WTC11 (cell line): ENCODE measurements at regions not wholly inside any gene's neighbourhood (a gene's known extent, or its start where the extent isn't known, plus 50 kb on each side); places are given as distances from the start of the nearest gene placed in this dataset.

Experiments
- ATAC-seq: fragments of 200-7000 bp; cut with Tn5 transposase; 2 replicates; pipeline ENCODE4 v1.10.0; 2021; ENCODE audit warnings: mild to moderate bottlenecking, moderate library complexity
- CTCF ChIA-PET: fragments of 300-600 bp; sonication (Branson Sonifier 250); formaldehyde crosslinking; loops from one replicate; lab custom pipeline; 2021; ENCODE audit warnings: antibody characterized with exemption; lab: Charles Lee
- POLR2A ChIA-PET: fragments of 350-600 bp; sonication (Branson Sonifier 250); formaldehyde crosslinking; loops from one replicate; lab custom pipeline; 2021; ENCODE audit warnings: antibody characterized with exemption; lab: Charles Lee
- DNase-seq: peaks from one replicate; pipeline ENCODE4 v3.0.0; 2021; ENCODE audit warnings: low spot score
- H3K27ac Mint-ChIP-seq: 2 replicates; pipeline ENCODE4 v1.8.0; 2021; ENCODE audit warnings: mixed read lengths
- H3K27me3 Mint-ChIP-seq: 2 replicates; pipeline ENCODE4 v1.8.0; 2021; ENCODE audit warnings: low read depth, mild to moderate bottlenecking, moderate library complexity, mixed read lengths
- H3K36me3 Mint-ChIP-seq: 2 replicates; pipeline ENCODE4 v1.8.0; 2021; ENCODE audit warnings: mixed read lengths
- H3K4me1 Mint-ChIP-seq: 2 replicates; pipeline ENCODE4 v1.8.0; 2022; ENCODE audit warnings: mixed read lengths
- H3K4me3 Mint-ChIP-seq: 2 replicates; pipeline ENCODE4 v1.8.0; 2021; ENCODE audit warnings: mild to moderate bottlenecking, moderate library complexity, mixed read lengths
- H3K9me3 Mint-ChIP-seq: 2 replicates; pipeline ENCODE4 v1.8.0; 2021; ENCODE audit warnings: mixed read lengths
- FOXJ3 ChIP-seq: sonication (generic); formaldehyde crosslinking; IDR thresholded peaks from 2 replicates; pipeline ENCODE4 v1.9.0; 2021; ENCODE audit warnings: missing genetic modification reagents, mild to moderate bottlenecking, borderline replicate concordance
- FOXK1 ChIP-seq: sonication (generic); formaldehyde crosslinking; IDR thresholded peaks from 2 replicates; pipeline ENCODE4 v1.8.0; 2022; ENCODE audit warnings: mild to moderate bottlenecking, moderate library complexity, missing genetic modification reagents
- GABPB1 ChIP-seq: sonication (generic); formaldehyde crosslinking; IDR thresholded peaks from 2 replicates; pipeline ENCODE4 v1.8.1; 2023; ENCODE audit warnings: mild to moderate bottlenecking, missing genetic modification reagents
- JAZF1 ChIP-seq: fragments of 250-450 bp; sonication (Bioruptor Pico); IDR thresholded peaks from 2 replicates; pipeline ENCODE4 v1.9.0; 2021; ENCODE audit warnings: moderate library complexity, mild to moderate bottlenecking, inconsistent platforms
- NR3C1 ChIP-seq: sonication (generic); formaldehyde crosslinking; conservative IDR thresholded peaks from 2 replicates; pipeline ENCODE4 v1.8.1; 2023; ENCODE audit warnings: low read depth, mild to moderate bottlenecking, missing genetic modification reagents
- RORB ChIP-seq: fragments of 250-450 bp; sonication (Bioruptor Pico); IDR thresholded peaks from 2 replicates; pipeline ENCODE4 v1.9.0; 2021; ENCODE audit warnings: mild to moderate bottlenecking
- TEAD4 ChIP-seq: sonication (generic); formaldehyde crosslinking; IDR thresholded peaks from 2 replicates; pipeline ENCODE4 v1.8.0; 2022; ENCODE audit warnings: mild to moderate bottlenecking, missing genetic modification reagents
- ZBTB21 ChIP-seq: sonication (generic); formaldehyde crosslinking; IDR thresholded peaks from 2 replicates; pipeline ENCODE4 v1.8.1; 2023; ENCODE audit warnings: mild to moderate bottlenecking, missing genetic modification reagents, borderline replicate concordance
- ZNF219 ChIP-seq: sonication (generic); formaldehyde crosslinking; IDR thresholded peaks from 2 replicates; pipeline ENCODE4 v1.8.0; 2023; ENCODE audit warnings: missing genetic modification reagents, mild to moderate bottlenecking, borderline replicate concordance
- ZNF416 ChIP-seq: fragments of 250-450 bp; sonication (Bioruptor Pico); IDR thresholded peaks from 2 replicates; pipeline ENCODE4 v1.9.0; 2021; ENCODE audit warnings: mild to moderate bottlenecking, inconsistent platforms
- TF ChIP-seq, protein P1 (sequence below): sonication (generic); formaldehyde crosslinking; IDR thresholded peaks from 2 replicates; pipeline ENCODE4 v1.8.0; 2022; ENCODE audit warnings: mild to moderate bottlenecking, missing genetic modification reagents
- TF ChIP-seq, protein P2 (sequence below): sonication (generic); formaldehyde crosslinking; IDR thresholded peaks from 2 replicates; pipeline ENCODE4 v1.8.1; 2023; ENCODE audit warnings: mild to moderate bottlenecking, missing genetic modification reagents
- TF ChIP-seq, protein P3 (sequence below): sonication (generic); formaldehyde crosslinking; IDR thresholded peaks from 2 replicates; pipeline ENCODE4 v1.8.1; 2023; ENCODE audit warnings: mild to moderate bottlenecking, missing genetic modification reagents, borderline replicate concordance
- TF ChIP-seq, protein P4 (sequence below): sonication (generic); formaldehyde crosslinking; IDR thresholded peaks from 2 replicates; pipeline ENCODE4 v1.8.1; 2023; ENCODE audit warnings: mild to moderate bottlenecking, missing genetic modification reagents, moderate library complexity
- TF ChIP-seq, protein P5 (sequence below): sonication (generic); formaldehyde crosslinking; IDR thresholded peaks from 2 replicates; pipeline ENCODE4 v1.8.0; 2023; ENCODE audit warnings: mild to moderate bottlenecking, missing genetic modification reagents
- TF ChIP-seq, protein P6 (sequence below): fragments of 250-450 bp; sonication (Bioruptor Pico); IDR thresholded peaks from 2 replicates; pipeline ENCODE4 v1.9.0; 2021; ENCODE audit warnings: mild to moderate bottlenecking
- TF ChIP-seq, protein P7 (sequence below): sonication (generic); formaldehyde crosslinking; IDR thresholded peaks from 2 replicates; pipeline ENCODE4 v1.8.0; 2022; ENCODE audit warnings: mild to moderate bottlenecking, missing genetic modification reagents

DNA sequence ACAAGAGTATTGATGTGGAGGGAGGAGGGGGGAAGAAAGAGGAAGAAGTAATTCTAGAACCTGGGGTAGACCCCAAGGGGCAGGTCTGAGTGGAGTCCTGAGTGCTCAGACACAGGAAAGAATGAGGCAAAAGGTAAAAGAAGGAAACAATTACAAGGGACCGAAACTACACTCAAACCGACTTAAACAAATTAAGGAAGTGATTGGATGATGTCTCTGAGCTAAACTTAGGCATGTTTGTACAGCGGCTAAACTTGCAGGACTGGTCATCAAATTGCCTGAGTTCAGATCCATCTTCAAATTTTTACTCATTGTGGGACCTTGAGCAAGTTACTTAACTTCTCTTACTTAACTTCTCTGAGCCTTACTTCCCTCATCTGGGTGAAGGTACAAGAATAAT is 86.3 kb upstream of the LRRC55 start:
- DNase-seq: no peak
- Mint-ChIP-seq H3K27me3 (no peaks in the 10 kb centered on the region), H3K9me3 (peaks cover 9% of the 10 kb centered on the region), H3K27ac (no peak overlapping the region), H3K4me1 (no peaks in the 10 kb centered on the region), H3K4me3 (no peak overlapping the region), H3K36me3 (no peaks in the 10 kb centered on the region)
- ChIA-PET POLR2A (no interaction called here), CTCF (interaction anchor here (0.8 to 3.1 kb wide), 3 partner anchors 35 to 361 kb away, joined by 3 to 16 read pairs (median 4); no protein-coding TSS in a partner anchor)
- TF ChIP-seq TEAD4 (CRISPR knock-in tag) (no peak), FOXJ3 (CRISPR knock-in tag) (no peak), ZNF219 (CRISPR knock-in tag) (no peak), ZBTB21 (CRISPR knock-in tag) (no peak), NR3C1 (CRISPR knock-in tag) (no peak), FOXK1 (CRISPR knock-in tag) (no peak), GABPB1 (CRISPR knock-in tag) (no peak), ZNF416 (CRISPR knock-in tag) (no peak), RORB (CRISPR knock-in tag) (no peak), JAZF1 (CRISPR knock-in tag) (no peak)
- TF ChIP-seq, protein P1, sequence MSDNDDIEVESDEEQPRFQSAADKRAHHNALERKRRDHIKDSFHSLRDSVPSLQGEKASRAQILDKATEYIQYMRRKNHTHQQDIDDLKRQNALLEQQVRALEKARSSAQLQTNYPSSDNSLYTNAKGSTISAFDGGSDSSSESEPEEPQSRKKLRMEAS (CRISPR knock-in tag): no peak
- TF ChIP-seq, protein P2, sequence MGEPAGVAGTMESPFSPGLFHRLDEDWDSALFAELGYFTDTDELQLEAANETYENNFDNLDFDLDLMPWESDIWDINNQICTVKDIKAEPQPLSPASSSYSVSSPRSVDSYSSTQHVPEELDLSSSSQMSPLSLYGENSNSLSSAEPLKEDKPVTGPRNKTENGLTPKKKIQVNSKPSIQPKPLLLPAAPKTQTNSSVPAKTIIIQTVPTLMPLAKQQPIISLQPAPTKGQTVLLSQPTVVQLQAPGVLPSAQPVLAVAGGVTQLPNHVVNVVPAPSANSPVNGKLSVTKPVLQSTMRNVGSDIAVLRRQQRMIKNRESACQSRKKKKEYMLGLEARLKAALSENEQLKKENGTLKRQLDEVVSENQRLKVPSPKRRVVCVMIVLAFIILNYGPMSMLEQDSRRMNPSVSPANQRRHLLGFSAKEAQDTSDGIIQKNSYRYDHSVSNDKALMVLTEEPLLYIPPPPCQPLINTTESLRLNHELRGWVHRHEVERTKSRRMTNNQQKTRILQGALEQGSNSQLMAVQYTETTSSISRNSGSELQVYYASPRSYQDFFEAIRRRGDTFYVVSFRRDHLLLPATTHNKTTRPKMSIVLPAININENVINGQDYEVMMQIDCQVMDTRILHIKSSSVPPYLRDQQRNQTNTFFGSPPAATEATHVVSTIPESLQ (CRISPR knock-in tag): no peak
- TF ChIP-seq, protein P3, sequence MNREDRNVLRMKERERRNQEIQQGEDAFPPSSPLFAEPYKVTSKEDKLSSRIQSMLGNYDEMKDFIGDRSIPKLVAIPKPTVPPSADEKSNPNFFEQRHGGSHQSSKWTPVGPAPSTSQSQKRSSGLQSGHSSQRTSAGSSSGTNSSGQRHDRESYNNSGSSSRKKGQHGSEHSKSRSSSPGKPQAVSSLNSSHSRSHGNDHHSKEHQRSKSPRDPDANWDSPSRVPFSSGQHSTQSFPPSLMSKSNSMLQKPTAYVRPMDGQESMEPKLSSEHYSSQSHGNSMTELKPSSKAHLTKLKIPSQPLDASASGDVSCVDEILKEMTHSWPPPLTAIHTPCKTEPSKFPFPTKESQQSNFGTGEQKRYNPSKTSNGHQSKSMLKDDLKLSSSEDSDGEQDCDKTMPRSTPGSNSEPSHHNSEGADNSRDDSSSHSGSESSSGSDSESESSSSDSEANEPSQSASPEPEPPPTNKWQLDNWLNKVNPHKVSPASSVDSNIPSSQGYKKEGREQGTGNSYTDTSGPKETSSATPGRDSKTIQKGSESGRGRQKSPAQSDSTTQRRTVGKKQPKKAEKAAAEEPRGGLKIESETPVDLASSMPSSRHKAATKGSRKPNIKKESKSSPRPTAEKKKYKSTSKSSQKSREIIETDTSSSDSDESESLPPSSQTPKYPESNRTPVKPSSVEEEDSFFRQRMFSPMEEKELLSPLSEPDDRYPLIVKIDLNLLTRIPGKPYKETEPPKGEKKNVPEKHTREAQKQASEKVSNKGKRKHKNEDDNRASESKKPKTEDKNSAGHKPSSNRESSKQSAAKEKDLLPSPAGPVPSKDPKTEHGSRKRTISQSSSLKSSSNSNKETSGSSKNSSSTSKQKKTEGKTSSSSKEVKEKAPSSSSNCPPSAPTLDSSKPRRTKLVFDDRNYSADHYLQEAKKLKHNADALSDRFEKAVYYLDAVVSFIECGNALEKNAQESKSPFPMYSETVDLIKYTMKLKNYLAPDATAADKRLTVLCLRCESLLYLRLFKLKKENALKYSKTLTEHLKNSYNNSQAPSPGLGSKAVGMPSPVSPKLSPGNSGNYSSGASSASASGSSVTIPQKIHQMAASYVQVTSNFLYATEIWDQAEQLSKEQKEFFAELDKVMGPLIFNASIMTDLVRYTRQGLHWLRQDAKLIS (CRISPR knock-in tag): no peak
- TF ChIP-seq, protein P4, sequence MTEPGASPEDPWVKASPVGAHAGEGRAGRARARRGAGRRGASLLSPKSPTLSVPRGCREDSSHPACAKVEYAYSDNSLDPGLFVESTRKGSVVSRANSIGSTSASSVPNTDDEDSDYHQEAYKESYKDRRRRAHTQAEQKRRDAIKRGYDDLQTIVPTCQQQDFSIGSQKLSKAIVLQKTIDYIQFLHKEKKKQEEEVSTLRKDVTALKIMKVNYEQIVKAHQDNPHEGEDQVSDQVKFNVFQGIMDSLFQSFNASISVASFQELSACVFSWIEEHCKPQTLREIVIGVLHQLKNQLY (CRISPR knock-in tag): no peak
- TF ChIP-seq, protein P5, sequence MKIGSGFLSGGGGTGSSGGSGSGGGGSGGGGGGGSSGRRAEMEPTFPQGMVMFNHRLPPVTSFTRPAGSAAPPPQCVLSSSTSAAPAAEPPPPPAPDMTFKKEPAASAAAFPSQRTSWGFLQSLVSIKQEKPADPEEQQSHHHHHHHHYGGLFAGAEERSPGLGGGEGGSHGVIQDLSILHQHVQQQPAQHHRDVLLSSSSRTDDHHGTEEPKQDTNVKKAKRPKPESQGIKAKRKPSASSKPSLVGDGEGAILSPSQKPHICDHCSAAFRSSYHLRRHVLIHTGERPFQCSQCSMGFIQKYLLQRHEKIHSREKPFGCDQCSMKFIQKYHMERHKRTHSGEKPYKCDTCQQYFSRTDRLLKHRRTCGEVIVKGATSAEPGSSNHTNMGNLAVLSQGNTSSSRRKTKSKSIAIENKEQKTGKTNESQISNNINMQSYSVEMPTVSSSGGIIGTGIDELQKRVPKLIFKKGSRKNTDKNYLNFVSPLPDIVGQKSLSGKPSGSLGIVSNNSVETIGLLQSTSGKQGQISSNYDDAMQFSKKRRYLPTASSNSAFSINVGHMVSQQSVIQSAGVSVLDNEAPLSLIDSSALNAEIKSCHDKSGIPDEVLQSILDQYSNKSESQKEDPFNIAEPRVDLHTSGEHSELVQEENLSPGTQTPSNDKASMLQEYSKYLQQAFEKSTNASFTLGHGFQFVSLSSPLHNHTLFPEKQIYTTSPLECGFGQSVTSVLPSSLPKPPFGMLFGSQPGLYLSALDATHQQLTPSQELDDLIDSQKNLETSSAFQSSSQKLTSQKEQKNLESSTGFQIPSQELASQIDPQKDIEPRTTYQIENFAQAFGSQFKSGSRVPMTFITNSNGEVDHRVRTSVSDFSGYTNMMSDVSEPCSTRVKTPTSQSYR: no peak
- TF ChIP-seq, protein P6, sequence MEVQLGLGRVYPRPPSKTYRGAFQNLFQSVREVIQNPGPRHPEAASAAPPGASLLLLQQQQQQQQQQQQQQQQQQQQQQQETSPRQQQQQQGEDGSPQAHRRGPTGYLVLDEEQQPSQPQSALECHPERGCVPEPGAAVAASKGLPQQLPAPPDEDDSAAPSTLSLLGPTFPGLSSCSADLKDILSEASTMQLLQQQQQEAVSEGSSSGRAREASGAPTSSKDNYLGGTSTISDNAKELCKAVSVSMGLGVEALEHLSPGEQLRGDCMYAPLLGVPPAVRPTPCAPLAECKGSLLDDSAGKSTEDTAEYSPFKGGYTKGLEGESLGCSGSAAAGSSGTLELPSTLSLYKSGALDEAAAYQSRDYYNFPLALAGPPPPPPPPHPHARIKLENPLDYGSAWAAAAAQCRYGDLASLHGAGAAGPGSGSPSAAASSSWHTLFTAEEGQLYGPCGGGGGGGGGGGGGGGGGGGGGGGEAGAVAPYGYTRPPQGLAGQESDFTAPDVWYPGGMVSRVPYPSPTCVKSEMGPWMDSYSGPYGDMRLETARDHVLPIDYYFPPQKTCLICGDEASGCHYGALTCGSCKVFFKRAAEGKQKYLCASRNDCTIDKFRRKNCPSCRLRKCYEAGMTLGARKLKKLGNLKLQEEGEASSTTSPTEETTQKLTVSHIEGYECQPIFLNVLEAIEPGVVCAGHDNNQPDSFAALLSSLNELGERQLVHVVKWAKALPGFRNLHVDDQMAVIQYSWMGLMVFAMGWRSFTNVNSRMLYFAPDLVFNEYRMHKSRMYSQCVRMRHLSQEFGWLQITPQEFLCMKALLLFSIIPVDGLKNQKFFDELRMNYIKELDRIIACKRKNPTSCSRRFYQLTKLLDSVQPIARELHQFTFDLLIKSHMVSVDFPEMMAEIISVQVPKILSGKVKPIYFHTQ (CRISPR knock-in tag): no peak
- TF ChIP-seq, protein P7, sequence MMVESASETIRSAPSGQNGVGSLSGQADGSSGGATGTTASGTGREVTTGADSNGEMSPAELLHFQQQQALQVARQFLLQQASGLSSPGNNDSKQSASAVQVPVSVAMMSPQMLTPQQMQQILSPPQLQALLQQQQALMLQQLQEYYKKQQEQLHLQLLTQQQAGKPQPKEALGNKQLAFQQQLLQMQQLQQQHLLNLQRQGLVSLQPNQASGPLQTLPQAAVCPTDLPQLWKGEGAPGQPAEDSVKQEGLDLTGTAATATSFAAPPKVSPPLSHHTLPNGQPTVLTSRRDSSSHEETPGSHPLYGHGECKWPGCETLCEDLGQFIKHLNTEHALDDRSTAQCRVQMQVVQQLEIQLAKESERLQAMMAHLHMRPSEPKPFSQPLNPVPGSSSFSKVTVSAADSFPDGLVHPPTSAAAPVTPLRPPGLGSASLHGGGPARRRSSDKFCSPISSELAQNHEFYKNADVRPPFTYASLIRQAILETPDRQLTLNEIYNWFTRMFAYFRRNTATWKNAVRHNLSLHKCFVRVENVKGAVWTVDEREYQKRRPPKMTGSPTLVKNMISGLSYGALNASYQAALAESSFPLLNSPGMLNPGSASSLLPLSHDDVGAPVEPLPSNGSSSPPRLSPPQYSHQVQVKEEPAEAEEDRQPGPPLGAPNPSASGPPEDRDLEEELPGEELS (CRISPR knock-in tag): no peak
- no peak for ATAC-seq
